Caki2 (cell line): ENCODE measurements at regions not wholly inside any gene's neighbourhood (a gene's known extent, or its start where the extent isn't known, plus 50 kb on each side); places are given as distances from the start of the nearest gene placed in this dataset.
"Not testable (repeated sequence)": the region's sequence is repeated elsewhere in the genome, so short reads cannot be mapped to it uniquely, and the experiment has no call there.

ENCODE experiments used
- DNase-seq: peaks from one replicate; pipeline ENCODE4 v3.0.0-alpha.2; 2015; ENCODE audit warnings: low read depth
- in situ Hi-C: cut with HindIII; loops from 2 replicates; pipeline ENCODE4 v1.10.0; 2016; ENCODE audit warnings: low sequenced_read_pairs, low pct_unique_long_range_greater_than_20kb, mixed read lengths

DNA sequence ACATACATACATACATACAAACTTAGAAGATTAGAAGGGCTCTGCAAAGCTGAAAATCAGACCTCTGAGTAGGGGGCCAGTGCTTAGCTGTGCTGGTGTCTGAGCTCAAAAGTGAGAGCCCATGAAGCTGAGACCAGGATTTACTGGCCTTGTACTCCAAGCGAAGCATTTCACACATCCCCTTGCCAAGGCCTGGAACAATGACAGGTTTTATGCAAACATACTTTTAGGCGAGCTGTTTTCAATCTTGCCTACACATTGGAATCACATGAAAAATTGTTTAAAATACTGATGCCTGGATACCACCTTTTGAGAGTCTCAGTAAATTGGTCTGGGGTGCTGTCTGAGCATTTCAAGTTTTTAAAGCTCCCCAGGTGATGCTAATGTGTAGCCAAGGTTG, 80.9 kb upstream of the SRSF6 start:
- in situ Hi-C loops: no loop called here

DNA sequence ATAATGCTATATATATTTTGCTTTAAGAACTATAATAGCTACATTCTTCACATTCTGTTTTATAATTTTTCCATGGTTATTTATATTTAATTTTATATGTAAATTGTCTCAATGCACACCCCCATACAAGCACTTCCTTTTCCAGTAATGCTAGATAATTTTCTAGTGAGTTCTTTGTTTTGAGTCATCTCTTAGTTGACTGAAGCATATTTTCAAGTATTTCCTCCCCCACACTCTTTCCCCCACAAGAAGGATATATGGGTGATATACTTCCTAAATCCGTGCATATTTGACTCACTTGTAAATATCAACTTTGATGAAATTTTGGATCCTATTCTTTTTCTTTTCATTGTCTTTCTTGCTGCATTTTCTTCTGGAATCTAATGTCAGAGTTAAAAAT, 82.1 kb upstream of the SRSF6 start:
- in situ Hi-C loops: no loop called here
- no peak for DNase-seq

More for the DNA sequence above, 80.9 kb upstream of the SRSF6 start:
- no peak for DNase-seq

GRCh38 chr20:43372051-43372450, 85.6 kb upstream of the SRSF6 start:
- in situ Hi-C loops: no loop called here
- no peak for DNase-seq

DNA sequence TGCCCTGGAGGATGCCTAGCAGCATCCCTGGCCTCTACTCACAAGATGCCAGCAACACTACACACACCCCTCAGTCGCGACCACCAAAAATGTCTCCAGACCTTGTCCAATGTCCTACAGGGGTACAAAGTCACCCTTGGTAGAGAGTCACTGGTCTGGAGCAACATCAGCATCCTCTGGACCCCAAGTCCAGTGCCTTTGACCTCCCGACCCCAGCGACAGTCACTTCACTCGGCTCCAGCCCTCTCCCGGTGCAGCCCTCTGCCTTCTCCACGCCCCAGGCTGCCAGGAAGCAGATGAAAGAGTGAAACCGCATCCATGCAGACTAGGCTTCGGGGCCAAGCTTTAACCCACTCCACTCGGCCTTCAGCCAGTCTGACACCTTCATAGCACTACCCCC, 92.0 kb upstream of the SRSF6 start:
- no peak for DNase-seq
- in situ Hi-C loops: no loop called here

DNA sequence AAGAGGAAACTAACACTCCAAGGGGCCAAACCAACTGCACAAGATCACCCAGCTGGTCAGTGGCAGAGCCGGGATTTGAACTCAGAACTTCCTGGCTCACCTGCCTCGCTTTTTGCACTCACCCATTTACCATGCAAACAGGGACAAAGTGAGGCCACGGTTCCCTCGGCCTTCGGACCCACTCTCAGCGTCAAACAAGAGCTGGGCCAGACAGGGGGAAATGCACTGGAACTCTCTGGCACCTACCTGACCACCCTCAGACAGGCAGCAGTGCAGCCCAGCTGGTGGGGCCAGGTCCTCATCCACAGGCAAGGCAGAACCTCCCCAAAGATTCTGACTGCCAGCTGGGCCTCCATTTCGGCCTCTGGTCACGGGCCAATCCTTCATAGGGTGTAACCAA, 93.7 kb upstream of the SRSF6 start:
- in situ Hi-C loops: no loop called here
- no peak for DNase-seq

DNA sequence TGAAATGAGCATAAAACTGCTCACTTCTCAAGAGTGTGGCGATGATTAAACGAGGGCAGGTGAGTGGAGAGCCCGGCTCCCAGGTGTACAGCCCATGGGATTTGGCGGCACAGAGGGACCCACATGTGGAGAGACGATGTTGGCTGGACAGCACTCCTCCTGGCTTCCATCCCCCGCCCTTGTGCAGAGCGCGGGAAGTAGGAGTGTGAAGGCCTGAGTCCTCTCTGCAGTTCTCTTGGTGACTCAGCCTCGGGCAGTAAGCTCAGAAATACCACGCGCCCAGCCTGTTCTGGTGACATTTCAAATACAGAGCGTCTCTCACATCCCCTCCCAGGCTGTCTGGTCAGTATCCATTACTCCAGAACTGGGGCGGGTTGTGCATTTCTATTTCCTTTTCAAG, 94.2 kb upstream of the SRSF6 start:
- DNase-seq: no peak
- in situ Hi-C loops: no loop called here

DNA sequence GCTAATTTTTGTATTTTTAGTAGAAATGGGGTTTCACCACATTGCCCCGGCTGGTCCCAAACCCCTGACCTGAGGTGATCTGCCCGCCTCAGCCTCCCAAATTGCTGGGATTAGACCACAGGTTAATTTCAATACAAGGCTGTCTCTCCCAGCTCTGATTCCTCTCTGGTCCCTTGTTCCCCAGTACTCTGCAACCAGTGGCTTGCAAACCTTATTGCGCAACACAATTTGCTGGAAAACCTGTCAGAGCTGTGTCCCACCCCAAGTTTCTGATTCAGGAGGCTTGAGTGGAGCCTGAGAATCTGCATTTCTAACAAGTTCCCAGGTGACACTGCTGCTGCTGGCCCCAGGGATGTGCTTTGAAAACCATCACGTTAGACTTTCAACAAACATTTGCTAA, 96.2 kb upstream of the SRSF6 start:
- in situ Hi-C loops: no loop called here
- DNase-seq: no peak

DNA sequence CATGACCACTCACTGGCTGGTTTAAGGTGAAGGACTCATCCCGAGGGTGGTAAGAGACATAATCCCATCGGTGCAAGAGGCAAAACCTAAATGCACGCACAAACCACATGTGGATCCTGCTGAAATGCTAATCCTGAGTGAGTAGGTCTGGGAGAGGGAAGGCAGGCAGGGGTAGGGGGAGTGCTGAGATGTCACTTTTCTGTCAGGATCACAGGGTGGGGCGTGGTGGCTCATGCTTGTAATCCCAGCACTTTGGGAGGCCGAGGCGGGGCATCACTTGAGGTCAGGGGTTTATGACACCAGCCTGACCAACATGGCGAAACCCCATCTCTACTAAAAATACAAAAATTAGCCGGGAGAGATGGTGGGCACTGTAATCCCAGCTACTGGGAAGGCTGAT, 97.7 kb upstream of the SRSF6 start:
- DNase-seq: no peak
- in situ Hi-C loops: no loop called here

GRCh38 chr20:43358811-43359210, 98.9 kb upstream of the SRSF6 start:
- in situ Hi-C loops: no loop called here
- no peak for DNase-seq

GRCh38 chr20:43357352-43357751, 100.3 kb upstream of the SRSF6 start:
- in situ Hi-C loops: no loop called here
- no peak for DNase-seq

- in situ Hi-C loops: no loop called here
- no peak for DNase-seq
Observed at GRCh38 chr20:43355610-43356009, 102.1 kb upstream of the SRSF6 start.

- no peak for DNase-seq
- in situ Hi-C loops: no loop called here
Observed at GRCh38 chr20:43352996-43353395, 104.7 kb upstream of the SRSF6 start.

DNA sequence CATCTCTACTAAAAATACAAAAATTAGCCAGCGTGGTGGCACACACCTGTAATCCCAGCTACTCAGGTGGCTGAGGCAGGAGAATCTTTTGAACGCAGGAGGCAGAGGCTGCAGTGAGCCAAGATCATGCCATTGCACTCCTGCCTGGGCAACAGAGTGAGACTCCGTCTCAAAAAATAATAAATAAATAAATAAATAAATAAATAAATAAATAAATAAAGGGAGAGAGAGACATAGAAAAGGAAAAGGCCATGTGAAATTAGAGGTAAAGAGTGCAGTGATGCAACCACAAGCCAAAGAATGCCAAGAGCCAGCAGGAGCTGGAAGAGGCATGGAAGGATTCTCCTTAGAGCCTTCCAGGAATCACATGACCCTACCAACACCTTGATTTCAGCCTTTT, 107.0 kb upstream of the SRSF6 start:
- in situ Hi-C loops, DNase-seq: not testable (repeated sequence)

DNA sequence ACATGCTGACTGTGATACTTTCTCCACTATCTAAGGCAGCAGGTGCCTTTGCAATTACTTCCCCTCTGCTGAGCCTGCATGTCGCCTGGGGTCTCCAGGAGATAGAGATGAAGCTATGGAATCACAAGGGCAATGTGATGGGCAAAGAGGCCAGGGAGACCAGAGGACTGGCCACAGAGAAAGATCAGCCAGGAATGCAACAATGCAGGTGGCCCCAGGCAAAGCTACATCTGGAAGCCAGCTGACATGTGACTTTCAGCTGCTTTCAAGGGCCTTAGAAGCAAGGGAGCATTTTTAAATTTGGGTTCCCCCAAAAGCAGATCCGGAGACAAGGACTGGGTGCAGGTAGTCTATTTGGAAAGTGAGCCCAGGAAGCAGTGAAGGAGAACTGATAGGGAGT, 107.9 kb upstream of the SRSF6 start:
- DNase-seq: no peak
- in situ Hi-C loops: no loop called here

GRCh38 chr20:43347839-43348238, 109.9 kb upstream of the SRSF6 start:
- in situ Hi-C loops: not testable (repeated sequence)

GRCh38 chr20:43345676-43346075, 112.0 kb upstream of the SRSF6 start:
- in situ Hi-C loops: no loop called here
- no peak for DNase-seq

More at GRCh38 chr20:43347839-43348238, 109.9 kb upstream of the SRSF6 start:
- DNase-seq: not testable (repeated sequence)

GRCh38 chr20:43341511-43341910, 116.2 kb upstream of the SRSF6 start:
- in situ Hi-C loops: no loop called here
- DNase-seq: no peak

DNA sequence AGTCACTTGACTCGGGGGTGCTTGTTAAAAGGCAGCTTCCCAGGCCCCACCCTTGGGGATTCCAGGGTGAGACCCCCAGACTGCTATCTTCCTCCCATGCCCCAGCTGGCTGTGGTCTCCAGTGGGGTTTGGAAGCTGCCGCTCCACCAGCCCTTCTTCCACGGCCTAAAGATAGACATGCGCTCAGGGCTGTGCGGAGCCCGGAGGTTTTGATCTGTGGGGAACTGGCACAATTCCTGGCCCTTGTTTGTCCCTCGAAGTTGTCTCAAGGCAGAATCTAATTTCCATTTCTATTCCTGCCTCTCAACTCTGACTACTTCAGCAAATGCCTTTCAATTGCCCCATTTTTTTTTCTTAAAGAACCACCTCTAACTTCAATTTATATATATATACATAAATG, 120.7 kb upstream of the SRSF6 start:
- DNase-seq: no peak
- in situ Hi-C loops: no loop called here

DNA sequence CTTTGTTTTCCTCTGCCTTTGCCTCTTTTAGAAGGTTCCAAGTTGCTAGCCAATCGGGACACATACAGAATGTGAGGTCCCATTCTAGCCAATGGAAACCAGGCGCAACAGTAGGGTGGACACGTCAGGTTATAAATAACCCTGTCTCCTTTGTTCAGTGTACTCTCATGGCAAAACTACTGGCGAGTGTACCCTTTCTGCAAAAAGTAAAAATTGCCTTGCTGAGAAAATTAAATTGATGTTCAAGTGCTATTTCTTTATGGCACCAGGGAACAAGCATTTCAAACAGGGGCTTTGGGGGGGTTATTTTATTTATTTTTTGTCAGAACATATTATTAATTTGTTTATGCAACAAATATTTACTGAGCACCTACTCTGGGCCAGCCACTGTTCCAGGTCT, 123.6 kb upstream of the SRSF6 start:
- no peak for DNase-seq
- in situ Hi-C loops: no loop called here

DNA sequence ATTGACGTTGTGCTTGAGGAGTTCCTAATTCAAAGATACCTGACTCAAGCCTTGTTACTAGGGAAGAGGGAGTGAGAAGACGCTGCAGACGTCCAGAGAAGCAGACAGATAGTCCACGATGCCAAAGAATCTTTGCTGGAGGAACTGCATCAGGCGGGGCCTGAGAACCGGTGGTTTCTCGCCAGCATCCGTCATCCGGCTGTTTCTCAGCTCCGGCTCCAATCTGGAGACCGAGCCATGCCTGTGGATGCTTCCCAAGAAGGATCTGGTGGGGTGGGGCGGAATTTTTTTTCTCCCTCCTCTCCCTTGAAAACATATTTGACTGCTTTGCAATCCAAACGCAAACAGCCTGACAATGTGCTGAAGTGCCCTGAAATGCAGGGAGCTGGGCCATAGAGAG, 125.8 kb upstream of the SRSF6 start:
- in situ Hi-C loops: no loop called here
- no peak for DNase-seq

DNA sequence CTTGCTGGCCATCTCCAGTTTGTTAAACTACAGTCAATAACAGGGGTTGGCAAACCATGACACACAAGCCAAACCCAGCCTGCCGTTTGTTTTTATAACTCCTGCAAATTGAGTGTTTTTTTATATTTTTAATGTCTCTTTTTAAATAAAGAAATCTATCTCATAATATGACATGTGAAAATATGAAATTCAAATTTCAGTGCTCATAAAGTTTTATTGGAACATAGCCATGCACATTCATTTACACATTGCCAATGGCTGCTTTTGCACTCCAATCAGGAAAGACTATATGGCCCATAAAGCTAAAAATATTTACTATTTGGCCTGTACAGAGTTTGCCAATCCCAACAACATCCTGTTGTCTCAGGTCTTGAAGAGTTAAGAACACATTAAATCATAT, 129.0 kb upstream of the SRSF6 start:
- in situ Hi-C loops: no loop called here
- no peak for DNase-seq
